NCI-H82 treated with DMSO at 0.1 percent for 48 hours (cell line): ENCODE measurements at regions not wholly inside any gene's neighbourhood (a gene's known extent, or its start where the extent isn't known, plus 50 kb on each side); places are given as distances from the start of the nearest gene placed in this dataset.

Source experiments
- DNase-seq: peaks from one replicate; lab custom pipeline; 2025; ENCODE audit not compliant: unreplicated experiment; lab: John Stamatoyannopoulos, UW

DNA sequence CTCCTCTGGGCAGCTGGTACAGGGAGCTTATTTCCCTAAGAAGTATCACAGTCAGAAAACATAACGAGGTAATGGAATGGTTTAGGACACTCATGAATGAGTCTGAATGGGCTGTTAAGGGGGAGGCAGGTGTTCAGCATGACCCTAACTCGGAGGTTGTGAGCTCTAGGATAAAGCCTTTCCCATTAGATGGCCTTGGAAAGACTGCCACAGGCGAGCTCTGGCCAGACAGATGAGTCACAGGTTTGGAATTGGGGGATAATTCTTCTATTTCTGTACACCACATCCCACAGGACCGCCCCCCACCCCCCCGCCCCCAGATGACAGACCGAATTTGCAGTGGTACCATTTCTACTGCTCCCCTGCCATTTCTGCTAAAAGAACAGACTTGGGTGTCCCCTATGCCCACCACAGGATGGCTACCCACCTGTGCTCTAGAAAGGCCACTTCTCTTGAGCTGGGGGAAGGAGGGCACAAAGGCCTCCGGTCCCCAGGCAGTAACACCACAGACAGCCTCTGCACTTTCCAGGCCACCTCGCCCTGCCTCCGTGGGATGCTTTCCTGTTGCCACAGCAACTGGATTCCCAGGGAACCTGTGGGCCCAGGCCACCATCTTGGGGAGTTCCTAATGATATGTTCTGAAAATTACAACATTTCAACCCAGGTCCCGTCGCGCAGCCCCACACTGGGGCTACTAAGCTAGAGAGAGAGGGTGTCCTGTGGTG lies 76.7 kb downstream of the TRIM29 start:
- peak; percentile 13 for DNase-seq

DNA sequence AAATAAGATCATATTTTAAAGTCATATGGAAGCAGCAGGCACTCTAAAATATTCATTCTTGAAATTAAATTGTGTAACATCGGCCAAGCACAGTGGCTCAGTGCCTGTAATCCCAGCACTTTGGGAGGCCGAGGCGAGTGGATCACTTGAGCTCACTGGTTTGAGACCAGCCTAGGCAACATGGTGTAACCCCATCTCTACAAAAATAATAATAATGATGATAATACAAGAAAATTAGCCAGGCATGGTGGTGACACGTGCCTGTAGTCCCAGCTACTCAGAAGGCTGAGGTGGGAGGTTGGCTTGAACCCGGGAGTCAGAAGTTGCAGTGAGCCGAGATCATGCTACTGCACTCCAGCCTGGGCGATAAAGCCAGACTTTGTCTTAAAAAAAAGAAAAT lies 77.4 kb downstream of the TRIM29 start:
- no peak for DNase-seq

DNA sequence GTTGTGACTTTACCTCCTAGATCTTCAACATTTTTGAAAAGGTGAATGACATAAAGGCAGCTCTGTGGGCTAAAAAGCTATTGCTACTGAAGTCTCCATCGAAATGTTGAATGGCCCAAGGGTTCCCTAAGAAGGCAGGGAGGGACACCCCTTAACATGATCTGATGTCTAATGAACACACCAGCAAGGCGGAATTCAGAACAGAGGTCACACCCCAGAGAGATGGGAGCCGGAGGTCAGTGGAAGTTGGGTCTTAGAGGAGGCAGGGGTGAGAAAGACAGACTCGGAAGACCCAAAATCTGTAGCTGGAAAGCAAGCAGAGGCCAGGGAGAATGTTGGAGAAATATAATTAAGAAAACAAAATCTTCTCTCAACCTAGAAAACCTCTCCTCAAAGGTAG lies 79.0 kb downstream of the TRIM29 start:
- DNase-seq: no peak

DNA sequence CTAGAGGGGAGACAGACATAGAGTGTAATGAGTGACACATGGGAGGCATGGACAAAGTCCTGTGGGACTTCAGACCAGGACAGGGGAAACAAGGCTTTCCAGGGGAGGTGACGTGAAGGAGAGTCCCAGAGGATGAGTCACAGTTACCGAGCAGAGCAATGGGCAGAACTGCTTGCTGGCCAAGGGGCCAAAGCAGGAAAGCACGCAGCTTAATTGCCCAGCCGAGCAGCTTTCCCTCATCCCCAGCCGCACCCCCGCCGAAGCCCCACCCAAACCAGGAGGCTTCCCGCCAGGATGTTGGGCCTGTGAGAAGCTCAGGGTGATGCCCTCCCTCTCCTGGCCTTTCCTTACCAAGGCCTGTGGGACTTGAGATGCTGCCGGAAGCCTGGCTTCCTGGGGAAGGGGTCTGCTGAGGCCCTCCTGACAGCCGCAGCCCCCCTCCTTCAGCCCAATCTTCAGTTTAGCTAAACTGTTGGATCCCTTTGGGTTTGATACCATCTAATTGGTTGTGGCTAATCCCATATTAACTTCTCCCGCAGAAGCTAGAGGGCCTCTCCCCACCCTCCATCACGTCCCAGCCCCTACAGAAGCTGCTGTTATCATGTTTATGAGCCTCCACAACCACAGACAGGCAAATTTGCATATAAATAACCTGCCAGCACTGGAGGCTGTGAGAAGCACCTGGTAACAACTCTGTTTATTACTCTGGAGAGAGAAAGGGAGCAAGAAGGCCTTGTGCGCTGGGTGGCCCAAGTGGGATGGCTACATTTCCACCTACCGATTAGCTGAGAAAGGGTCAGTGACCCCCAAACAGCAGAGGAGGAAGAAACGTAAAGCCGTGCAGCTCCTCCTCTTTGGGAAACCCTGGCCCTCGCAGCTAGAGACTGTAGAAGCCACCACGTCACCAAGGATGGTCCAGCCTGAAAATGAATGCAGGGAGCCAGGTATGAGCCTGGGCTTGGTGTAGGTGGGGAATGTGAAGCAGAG lies 80.0 kb downstream of the TRIM29 start:
- peak; percentile 66 for DNase-seq

DNA sequence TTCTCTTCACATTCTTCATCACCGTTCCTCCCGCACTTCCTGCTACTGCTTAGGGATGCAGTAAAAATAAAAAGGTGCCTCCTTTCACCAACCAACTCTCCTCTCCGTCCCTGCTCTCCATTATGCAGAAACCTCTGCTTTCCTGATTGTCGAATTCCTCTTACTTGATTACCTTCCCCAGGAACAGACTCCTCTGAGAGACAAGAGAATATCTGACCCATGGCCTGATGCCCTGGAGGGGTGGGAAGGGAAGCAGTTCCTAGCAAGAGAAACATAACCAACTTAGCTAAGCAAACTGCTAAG lies 80.9 kb downstream of the TRIM29 start:
- no peak for DNase-seq

DNA sequence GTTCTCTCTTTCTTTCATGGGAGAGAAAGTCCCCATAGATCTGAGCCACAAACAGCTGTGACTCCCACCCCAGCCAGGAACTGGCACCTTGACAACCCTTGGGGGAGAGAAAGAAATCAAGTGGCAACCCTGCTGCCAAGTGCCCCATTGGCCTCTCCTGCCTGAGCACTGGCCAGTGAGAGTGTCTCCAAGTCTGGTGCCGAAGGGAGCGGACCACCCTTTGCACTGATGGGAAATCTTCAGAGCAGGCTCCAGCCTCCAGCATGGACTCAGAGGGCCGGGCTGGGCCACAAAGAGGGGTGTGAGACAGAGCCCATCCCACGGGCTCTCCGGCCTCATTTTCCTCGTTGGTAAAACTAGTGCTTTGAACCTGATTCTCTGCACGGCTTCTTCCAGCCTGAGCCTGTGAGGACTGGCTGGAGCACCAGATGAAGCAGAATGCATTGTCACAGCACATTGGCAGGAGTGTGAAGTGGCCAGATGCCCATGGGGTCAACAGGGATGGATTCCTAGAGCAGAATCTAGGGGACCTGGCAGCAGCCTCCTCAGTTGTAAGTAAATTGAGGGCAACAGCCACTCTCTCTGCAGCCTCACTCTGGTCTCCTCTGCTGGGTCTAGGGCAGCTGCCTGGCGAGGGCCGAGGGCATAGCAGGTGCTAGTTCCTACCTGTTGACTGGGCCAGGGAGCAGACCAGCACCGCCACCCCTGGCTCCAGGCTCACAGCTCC lies 81.4 kb downstream of the TRIM29 start:
- no peak for DNase-seq

DNA sequence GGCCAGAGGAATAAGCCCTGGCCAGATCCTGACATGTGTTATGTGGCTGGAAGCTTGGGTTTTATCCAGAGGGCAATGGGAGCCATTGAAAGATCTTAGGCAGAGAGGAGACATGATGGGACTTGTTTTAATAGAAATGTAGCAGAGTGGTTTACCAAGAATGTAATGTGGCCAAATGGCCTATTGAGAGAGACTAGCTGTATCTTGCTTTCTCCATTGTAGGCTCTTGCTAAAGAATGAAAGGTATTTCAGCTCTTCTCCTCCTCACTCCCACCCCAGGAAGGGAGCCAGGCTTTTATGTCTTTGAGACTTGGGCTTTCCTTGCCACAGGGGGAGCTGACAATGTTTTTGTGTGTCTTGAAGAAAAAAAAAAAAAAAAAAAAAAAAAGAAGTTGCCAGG lies 82.3 kb downstream of the TRIM29 start:
- DNase-seq: no peak

DNA sequence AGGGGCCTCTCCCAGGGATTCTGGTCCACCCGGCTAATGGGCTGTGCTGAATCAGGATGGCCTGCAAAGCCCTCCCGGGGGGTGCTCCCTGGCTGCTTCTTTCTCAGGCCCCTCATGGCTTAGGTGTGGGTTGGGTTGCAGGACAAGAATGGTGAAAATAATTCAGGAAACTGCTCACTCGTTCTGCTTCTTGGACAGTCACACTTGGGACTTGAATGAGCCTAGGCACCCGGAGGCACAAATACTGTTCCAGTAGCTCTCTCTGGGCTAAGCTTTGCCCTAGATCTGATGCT lies 83.2 kb downstream of the TRIM29 start:
- no peak for DNase-seq

DNA sequence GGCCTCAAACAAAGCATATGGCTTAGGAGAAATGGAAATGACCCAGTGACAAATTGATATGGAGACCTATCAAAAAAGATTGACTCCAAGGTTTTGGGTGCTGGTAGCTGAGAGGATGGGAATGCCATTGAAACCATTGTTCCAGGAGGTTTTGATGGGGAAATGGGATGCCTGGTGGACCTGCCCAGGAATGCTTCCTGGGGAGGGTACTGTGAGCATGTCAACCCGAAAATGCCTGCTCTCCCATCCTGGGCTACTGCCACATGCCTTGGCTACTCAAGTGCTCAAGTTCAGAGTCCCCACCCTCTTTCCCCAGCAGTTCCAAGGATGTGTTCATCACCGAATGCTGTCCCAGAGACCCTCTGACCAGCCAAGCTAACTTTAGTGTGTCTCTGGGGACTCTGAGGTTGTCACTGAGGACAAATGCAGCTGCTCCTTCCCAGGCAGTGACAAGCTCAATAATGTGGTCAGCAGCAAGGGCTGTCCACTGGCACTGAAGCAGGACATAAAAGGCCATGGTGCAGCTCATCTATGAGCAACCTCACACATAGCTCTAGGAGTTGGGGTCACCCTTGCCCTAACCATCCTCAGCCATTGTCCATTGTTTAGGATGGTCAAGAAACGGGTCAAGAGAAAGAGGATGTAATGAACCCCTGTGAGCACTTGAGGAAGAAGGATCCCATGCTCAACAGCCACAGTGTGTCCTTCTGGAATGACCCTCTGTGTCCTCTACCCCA lies 83.7 kb downstream of the TRIM29 start:
- no peak for DNase-seq

DNA sequence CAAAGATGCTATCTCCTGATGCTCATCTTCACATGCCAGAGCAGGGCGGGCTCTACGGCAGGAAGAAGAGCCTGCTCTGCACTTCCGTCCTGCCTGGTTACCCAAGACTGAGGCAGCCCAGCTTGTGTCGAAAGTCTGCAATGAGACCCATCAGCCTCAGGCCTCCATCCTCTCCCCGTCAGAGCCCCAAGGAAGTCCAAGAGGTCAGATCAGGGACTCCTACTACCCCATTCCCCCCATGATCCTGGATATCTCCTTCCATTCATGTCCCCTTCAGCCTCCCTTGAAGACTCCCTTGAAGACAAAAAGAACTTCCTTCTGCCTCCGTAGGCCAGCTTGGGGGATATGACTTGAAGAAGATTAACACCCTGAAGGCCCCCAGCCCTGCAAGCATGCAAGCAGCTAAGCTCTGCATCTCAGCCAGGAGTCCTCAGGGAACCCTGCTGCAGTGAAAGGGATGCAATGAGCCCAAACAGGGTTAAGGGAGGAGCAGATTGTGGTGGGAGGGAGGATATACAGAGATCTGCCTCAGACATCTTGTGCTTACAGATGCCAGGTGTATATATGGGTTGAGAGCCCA lies 85.6 kb downstream of the TRIM29 start:
- no peak for DNase-seq

DNA sequence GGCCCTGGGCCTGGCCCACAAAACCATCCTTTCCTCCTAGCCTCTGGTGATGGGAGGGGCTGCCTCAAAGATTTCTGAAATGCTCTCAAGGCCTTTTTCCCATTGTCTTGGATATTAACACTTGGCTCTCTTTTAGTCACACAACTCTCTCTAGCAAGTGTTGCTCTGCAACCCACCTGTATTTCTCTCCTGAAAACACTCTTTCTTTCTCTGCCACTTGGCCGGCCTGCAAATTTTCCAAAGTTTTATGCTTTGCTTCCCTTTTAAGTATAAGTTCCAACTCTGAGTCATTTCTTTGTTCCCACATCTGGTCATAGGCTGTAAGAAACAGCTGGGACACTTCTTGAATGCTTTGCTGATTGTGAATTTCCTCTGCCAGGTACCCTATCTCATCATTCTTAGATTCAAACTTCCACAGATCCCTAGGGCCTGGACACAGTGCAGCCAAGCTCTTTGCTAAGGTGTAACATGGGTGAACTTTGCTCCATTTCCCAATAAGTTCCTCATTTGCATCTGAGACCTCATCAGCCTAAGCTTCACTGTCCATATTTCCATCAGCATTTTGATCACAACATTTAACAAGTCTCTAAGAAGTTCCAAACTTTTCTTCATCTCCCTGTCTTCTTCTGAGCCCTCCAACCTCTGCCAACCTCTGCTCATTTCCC lies 93.8 kb downstream of the TRIM29 start:
- no peak for DNase-seq

DNA sequence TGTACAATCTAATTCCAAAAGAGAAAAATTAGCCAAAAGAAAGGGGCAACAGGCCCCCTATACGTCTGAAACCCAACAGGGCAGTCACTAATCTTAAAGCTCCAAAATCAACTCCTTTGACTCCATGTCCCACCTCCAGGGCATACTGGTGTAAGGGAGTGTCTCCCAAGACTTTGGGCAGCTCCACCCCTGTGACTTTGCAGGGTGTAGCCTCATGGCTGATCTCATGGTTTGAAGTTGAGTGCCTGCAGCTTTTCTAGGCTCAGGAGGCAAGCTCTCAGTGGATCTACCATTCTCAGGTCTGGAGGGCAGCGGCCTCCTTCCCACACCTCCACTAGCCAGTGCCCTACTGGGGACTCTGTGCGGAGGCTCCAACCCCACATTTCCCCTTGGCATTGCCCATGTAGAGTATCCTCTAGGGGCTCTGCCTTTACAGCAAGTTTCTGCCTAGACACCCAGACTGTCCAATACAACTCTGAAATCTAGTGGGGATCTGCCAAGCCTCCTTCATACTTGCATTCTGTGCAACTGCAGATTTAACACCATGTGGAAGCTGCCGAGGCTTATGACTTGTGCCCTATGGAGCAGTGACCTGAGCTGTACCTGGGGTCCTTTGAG lies 94.5 kb downstream of the TRIM29 start:
- DNase-seq: no peak

DNA sequence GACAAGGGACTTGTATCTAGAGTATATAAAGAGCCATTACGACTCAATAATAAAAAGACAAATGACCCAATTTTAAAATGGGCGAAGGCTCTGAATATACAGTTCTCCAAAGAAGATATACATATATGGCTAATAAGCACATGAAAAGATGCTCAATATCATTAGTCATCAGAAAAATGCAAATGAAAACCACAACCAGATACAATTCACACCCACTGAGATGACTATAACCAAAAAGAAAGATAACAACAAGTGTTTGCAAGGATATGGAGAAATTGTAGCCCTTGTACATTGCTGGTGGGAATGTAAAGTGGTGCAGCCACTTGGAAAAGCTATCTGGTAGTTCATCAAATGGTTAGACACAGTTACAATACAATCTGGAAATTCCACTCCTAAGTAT lies 96.3 kb downstream of the TRIM29 start:
- DNase-seq: no peak

DNA sequence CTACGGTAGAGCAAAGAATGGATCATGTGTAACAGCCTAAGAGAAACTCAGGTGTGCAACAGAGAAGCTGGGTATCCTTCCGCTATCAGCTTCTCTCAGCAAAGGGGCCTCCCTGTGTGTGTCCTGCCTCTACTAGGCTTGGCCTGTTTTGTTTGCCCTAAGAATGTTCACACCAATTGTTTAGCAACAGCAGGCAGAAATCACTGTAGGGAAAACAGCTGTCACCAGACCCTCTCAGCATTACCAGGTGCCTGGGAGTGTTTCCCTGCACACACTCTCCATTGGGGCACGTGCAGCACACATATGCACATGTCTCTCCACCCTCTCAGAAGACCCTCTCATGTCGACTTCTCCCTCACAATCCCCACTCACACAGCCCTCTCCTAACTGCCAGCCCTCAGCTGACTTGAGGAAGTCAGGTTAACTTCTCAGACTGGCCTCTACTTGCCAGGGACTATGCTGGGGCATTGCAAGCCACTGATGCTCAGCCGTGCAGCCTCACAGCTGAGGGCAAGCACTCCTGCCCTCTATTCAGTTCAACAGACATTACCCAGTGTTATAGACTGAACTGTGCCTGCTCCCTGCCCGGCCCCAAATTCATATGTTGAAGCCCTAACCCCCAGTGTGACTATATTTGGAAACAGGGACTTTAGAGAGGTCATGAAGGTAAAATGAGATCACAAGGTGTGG lies 97.6 kb downstream of the TRIM29 start:
- no peak for DNase-seq

DNA sequence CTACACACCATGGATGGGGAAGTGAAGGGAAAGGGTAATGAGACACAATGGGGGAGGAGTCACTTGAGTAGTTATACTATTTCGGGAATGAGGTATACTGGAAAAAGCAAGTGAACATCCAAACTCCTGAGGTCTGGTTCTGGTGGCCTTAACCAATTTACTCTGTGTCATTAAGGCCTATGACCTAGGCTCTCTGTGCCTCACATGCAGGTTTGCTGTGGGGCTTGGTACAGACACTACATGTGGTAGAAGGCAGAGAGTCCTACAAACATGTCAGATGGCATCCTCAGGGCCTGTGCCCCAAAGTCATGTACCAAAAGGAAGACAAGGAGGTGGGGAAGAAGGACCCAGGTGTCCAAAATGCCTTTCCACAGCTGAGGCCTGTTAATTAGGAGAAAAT lies 98.9 kb downstream of the TRIM29 start:
- DNase-seq: no peak

DNA sequence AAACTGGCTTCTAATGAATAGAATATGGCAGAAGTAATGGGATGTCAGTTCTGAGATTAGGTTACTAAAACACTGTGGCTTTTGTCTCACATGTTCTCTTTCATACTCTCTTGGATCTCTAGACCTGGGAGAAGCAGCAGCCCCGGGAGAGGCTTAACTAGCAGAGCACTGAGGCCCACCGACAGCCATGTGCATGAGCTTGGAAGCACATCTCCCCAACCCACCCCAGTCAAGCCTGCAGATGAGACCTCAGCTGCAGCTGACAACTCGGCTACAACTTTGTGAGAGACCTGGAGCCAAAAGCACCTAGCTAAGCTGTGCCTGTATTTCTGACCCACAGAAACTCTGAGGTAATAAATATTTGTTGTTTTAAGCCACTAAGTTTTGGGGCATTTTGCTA lies 100.8 kb downstream of the TRIM29 start:
- no peak for DNase-seq

DNA sequence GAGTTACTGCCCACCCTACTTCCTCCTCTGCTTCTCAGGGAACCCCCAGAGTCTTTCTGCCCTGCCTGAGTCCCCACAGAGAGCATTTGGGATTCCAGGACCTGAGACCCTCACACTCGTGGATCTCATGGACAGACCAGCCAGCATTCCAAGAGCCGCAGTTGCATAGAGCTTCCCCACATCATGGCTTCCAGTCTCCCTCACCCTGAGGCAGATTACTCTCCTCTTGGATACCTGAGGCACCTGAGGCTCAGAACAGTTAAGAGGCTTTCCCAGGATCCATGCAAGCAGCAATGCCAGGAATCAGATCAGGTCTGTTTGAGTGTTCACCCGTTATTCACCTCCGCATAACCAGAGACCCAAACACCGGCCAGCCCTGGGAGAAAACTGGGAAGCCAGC lies 102.2 kb downstream of the TRIM29 start:
- no peak for DNase-seq

DNA sequence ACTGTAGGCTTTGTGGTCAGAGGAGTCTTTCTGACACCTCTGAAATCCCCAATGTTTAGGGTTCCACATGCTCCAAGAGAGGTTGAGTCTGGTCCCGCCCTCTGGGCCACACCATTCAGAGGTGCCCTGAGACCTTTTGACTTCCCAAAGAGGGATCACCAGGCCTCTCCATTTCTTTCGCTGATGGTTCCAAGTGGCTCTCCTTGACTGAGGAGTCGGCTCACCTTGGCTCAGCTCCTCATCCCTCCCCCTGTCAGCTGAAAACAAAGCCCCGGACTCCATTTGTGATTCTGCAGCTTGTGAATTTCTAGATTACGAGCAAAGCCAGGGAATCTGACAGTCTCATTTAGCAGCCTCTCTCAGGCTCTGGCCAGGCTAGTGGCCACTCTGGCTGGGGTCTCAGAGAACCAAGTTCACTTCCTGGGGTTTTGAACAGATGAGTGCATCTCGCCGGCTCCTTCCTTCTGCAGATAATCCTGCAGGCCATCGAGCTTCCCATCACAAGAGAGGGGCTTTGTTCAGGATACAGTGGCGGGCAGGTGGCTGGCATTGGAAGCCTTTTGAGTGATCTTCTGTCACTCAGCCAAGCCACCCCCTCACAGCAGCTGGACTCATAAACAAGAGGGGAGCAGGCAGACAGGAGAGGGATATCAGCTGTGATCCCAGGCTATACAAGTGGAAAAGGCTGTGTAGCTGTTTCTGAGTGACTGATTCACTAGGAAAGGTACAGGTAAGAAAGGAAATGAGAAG lies 102.9 kb downstream of the TRIM29 start:
- DNase-seq: peak; percentile 55
